ENCODE measurements at regions not wholly inside any gene's neighbourhood (a gene's known extent, or its start where the extent isn't known, plus 50 kb on each side); places are given as distances from the start of the nearest gene placed in this dataset.

DNA sequence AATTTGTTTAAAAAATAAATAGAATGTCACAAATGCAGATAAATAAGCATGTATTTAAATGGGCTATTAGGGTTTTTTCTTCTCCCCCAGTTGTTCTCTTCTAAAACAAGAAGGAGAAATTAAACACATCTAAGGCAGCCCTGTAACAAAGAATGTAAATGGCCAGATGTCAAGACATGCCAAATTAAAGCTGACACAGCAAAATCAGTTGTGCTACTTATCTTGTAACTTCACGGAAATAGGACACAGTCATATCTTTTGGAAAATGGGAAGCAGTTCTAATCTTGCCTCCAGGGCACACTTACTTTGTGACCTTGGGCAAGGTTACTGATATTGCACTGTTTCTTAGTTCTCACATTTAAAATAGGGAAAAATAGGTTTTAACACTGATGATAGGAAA, 200.1 kb upstream of the NRXN1 start:
- no peak overlapping the region for H3K4me2 ChIP-seq (ENCODE audit: low read length)
- no peak overlapping the region for H3K4ac ChIP-seq (ENCODE audit: low read depth, low read length)
- H3K4me3 ChIP-seq (ENCODE audit: low read depth, low read length): no peak overlapping the region
- peaks cover 0 to 1% of the 10 kb centered on the region in 2 experiments for H3K36me3 ChIP-seq (ENCODE audit: control insufficient read depth in 1 of 2, insufficient read depth in 2 of 2, low read length in 2 of 2)
- H2BK12ac ChIP-seq (ENCODE audit: low read length): no peak overlapping the region
- H3K9ac ChIP-seq (ENCODE audit: low read length): no peak overlapping the region
- H3K4me1 ChIP-seq (ENCODE audit: control insufficient read depth in 1 of 2, insufficient read depth in 2 of 2, low read length in 2 of 2): no peaks in the 10 kb centered on the region
- no peak overlapping the region for H3K23ac ChIP-seq (ENCODE audit: low read length)
- WGBS (ENCODE audit: extremely low coverage, insufficient coverage, insufficient read length): no CpG with 5 or more reads among the region's 1 CpG
- no peak for DNase-seq
- no peak overlapping the region for H4K12ac ChIP-seq (ENCODE audit: low read depth, low read length)
- no peaks in the 10 kb centered on the region for H3K79me2 ChIP-seq (ENCODE audit: control insufficient read depth, insufficient read depth, low read length, poor library complexity)
- H2AFZ ChIP-seq (ENCODE audit: insufficient read depth, low read length, poor library complexity): no peak overlapping the region
- H3K18ac ChIP-seq (ENCODE audit: low read length): no peak overlapping the region
- no peak overlapping the region for H3K14ac ChIP-seq (ENCODE audit: low read length)
- no peak overlapping the region for H2BK5ac ChIP-seq (ENCODE audit: low read depth, low read length, poor library complexity)
- H2AK5ac ChIP-seq (ENCODE audit: low read length): no peak overlapping the region
- H3K27ac ChIP-seq (ENCODE audit: low read depth, low read length): no peak overlapping the region
- no peaks in the 10 kb centered on the region for H3K79me1 ChIP-seq (ENCODE audit: low read length)
- H2BK120ac ChIP-seq (ENCODE audit: insufficient read depth, low read length, poor library complexity): no peak overlapping the region
- H3K9me3 ChIP-seq (ENCODE audit: insufficient read depth, low read depth, low read length): peaks cover 2% of the 10 kb centered on the region
- no peak overlapping the region for H4K91ac ChIP-seq (ENCODE audit: low read depth, low read length)
- H4K8ac ChIP-seq (ENCODE audit: low read depth, low read length): no peak overlapping the region
- no peaks in the 10 kb centered on the region for H3K27me3 ChIP-seq (ENCODE audit: insufficient read depth, low read length)

DNA sequence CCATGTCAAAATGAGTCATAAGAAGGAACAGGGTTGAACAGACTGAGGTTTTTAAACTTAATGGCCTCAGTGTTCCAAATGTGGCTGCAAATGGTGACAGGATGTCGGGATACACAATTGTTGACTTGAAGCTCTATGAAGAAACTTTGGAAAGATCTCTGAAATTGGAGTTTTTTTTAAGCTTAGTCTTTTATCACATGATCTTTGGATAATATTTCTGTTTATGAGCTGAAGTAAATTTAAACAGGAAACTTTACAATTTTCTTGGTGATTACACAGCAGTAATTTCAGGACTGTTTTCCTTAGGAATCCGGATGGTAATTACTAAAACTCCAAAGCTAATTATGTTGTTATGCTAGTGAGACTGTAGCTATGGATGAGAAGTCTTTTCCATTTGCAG, 199.1 kb upstream of the NRXN1 start:
- no peak overlapping the region for H3K4me2 ChIP-seq (ENCODE audit: low read length)
- H3K79me2 ChIP-seq (ENCODE audit: control insufficient read depth, insufficient read depth, low read length, poor library complexity): no peaks in the 10 kb centered on the region
- no peak overlapping the region for H4K8ac ChIP-seq (ENCODE audit: low read depth, low read length)
- H3K18ac ChIP-seq (ENCODE audit: low read length): no peak overlapping the region
- H3K14ac ChIP-seq (ENCODE audit: low read length): no peak overlapping the region
- no peak for DNase-seq
- no peaks in the 10 kb centered on the region for H3K79me1 ChIP-seq (ENCODE audit: low read length)
- no peak overlapping the region for H3K9ac ChIP-seq (ENCODE audit: low read length)
- H2AFZ ChIP-seq (ENCODE audit: insufficient read depth, low read length, poor library complexity): no peak overlapping the region
- H4K91ac ChIP-seq (ENCODE audit: low read depth, low read length): no peak overlapping the region
- H3K36me3 ChIP-seq (ENCODE audit: control insufficient read depth in 1 of 2, insufficient read depth in 2 of 2, low read length in 2 of 2): peaks cover 0 to 1% of the 10 kb centered on the region in 2 experiments
- H3K4me1 ChIP-seq (ENCODE audit: control insufficient read depth in 1 of 2, insufficient read depth in 2 of 2, low read length in 2 of 2): no peaks in the 10 kb centered on the region
- no peaks in the 10 kb centered on the region for H3K27me3 ChIP-seq (ENCODE audit: insufficient read depth, low read length)
- no peak overlapping the region for H3K27ac ChIP-seq (ENCODE audit: low read depth, low read length)
- H2BK12ac ChIP-seq (ENCODE audit: low read length): no peak overlapping the region
- H2BK5ac ChIP-seq (ENCODE audit: low read depth, low read length, poor library complexity): no peak overlapping the region
- peaks cover 2% of the 10 kb centered on the region for H3K9me3 ChIP-seq (ENCODE audit: insufficient read depth, low read depth, low read length)
- no peak overlapping the region for H4K12ac ChIP-seq (ENCODE audit: low read depth, low read length)
- no peak overlapping the region for H3K4ac ChIP-seq (ENCODE audit: low read depth, low read length)
- WGBS (ENCODE audit: extremely low coverage, insufficient coverage, insufficient read length): no CpG with 5 or more reads among the region's 2 CpGs
- H2AK5ac ChIP-seq (ENCODE audit: low read length): no peak overlapping the region
- H3K23ac ChIP-seq (ENCODE audit: low read length): no peak overlapping the region
- no peak overlapping the region for H3K4me3 ChIP-seq (ENCODE audit: low read depth, low read length)
- no peak overlapping the region for H2BK120ac ChIP-seq (ENCODE audit: insufficient read depth, low read length, poor library complexity)

DNA sequence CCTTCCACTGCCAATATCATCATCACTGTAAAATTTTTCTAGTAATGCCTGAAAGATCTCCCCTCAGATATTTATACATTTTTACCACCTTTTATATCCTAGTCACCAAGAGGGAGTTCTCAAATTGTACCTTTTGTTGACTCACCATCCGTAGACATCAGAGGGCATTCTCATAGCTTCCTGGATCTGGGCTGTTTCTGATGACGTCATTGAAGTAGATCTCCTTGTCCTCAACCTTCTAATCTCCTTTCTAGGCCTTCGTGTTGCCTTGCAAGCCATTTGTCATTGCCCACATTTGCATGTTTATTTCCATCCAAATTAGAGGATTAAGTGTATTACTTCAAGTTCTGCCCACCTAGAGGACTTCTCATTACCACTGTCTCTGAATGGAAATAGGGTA, 193.4 kb upstream of the NRXN1 start:
- H4K91ac ChIP-seq (ENCODE audit: low read depth, low read length): no peak overlapping the region
- H3K23ac ChIP-seq (ENCODE audit: low read length): no peak overlapping the region
- no peaks in the 10 kb centered on the region for H3K36me3 ChIP-seq (ENCODE audit: control insufficient read depth in 1 of 2, insufficient read depth in 2 of 2, low read length in 2 of 2)
- H3K27me3 ChIP-seq (ENCODE audit: insufficient read depth, low read length): no peaks in the 10 kb centered on the region
- H2AK5ac ChIP-seq (ENCODE audit: low read length): no peak overlapping the region
- no peak overlapping the region for H2BK12ac ChIP-seq (ENCODE audit: low read length)
- no peak overlapping the region for H3K27ac ChIP-seq (ENCODE audit: low read depth, low read length)
- H3K4me3 ChIP-seq (ENCODE audit: low read depth, low read length): no peak overlapping the region
- no peaks in the 10 kb centered on the region for H3K9me3 ChIP-seq (ENCODE audit: insufficient read depth, low read depth, low read length)
- no peak overlapping the region for H2BK120ac ChIP-seq (ENCODE audit: insufficient read depth, low read length, poor library complexity)
- H3K4me2 ChIP-seq (ENCODE audit: low read length): no peak overlapping the region
- H3K9ac ChIP-seq (ENCODE audit: low read length): no peak overlapping the region
- no peak overlapping the region for H3K18ac ChIP-seq (ENCODE audit: low read length)
- no peak overlapping the region for H4K12ac ChIP-seq (ENCODE audit: low read depth, low read length)
- no peak for DNase-seq
- WGBS (ENCODE audit: extremely low coverage, insufficient coverage, insufficient read length): no CpG with 5 or more reads among the region's 3 CpGs
- no peak overlapping the region for H2BK5ac ChIP-seq (ENCODE audit: low read depth, low read length, poor library complexity)
- H3K4ac ChIP-seq (ENCODE audit: low read depth, low read length): no peak overlapping the region
- H3K79me2 ChIP-seq (ENCODE audit: control insufficient read depth, insufficient read depth, low read length, poor library complexity): no peaks in the 10 kb centered on the region
- no peaks in the 10 kb centered on the region for H3K79me1 ChIP-seq (ENCODE audit: low read length)
- no peak overlapping the region for H2AFZ ChIP-seq (ENCODE audit: insufficient read depth, low read length, poor library complexity)
- no peak overlapping the region for H4K8ac ChIP-seq (ENCODE audit: low read depth, low read length)
- no peaks in the 10 kb centered on the region for H3K4me1 ChIP-seq (ENCODE audit: control insufficient read depth in 1 of 2, insufficient read depth in 2 of 2, low read length in 2 of 2)
- H3K14ac ChIP-seq (ENCODE audit: low read length): no peak overlapping the region

DNA sequence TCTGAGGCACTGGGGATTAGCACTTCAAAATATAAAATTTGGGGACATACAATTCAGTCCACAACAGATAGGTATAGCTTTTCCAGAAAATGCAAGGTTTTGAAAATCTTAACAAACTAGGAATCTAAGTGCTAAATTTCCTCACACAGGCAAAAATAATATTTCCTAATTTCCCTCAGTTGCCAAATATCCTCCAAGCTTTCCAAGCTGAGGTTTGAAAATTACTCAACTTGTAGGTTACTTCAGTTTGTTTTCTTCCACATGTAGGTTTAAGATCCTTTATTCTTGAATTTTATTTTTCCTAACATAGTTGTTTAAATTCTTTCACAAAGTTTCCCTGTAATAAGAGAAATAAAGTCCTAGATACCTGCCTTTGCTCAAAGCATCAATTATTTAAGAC, 192.9 kb upstream of the NRXN1 start:
- Histone ChIP-seq H4K91ac (ENCODE audit: low read depth, low read length) (no peak overlapping the region), H2BK12ac (ENCODE audit: low read length) (no peak overlapping the region), H3K4me2 (ENCODE audit: low read length) (no peak overlapping the region), H3K4ac (ENCODE audit: low read depth, low read length) (no peak overlapping the region), H3K36me3 (ENCODE audit: control insufficient read depth in 1 of 2, insufficient read depth in 2 of 2, low read length in 2 of 2) (no peaks in the 10 kb centered on the region), H3K18ac (ENCODE audit: low read length) (no peak overlapping the region), H2AFZ (ENCODE audit: insufficient read depth, low read length, poor library complexity) (no peak overlapping the region), H3K27ac (ENCODE audit: low read depth, low read length) (no peak overlapping the region), H2BK120ac (ENCODE audit: insufficient read depth, low read length, poor library complexity) (no peak overlapping the region), H4K12ac (ENCODE audit: low read depth, low read length) (no peak overlapping the region), H2AK5ac (ENCODE audit: low read length) (no peak overlapping the region), H3K27me3 (ENCODE audit: insufficient read depth, low read length) (no peaks in the 10 kb centered on the region), H3K23ac (ENCODE audit: low read length) (no peak overlapping the region), H3K4me3 (ENCODE audit: low read depth, low read length) (no peak overlapping the region), H3K9me3 (ENCODE audit: insufficient read depth, low read depth, low read length) (no peaks in the 10 kb centered on the region), H3K79me1 (ENCODE audit: low read length) (no peaks in the 10 kb centered on the region), H4K8ac (ENCODE audit: low read depth, low read length) (no peak overlapping the region), H3K14ac (ENCODE audit: low read length) (no peak overlapping the region), H3K4me1 (ENCODE audit: control insufficient read depth in 1 of 2, insufficient read depth in 2 of 2, low read length in 2 of 2) (no peaks in the 10 kb centered on the region), H3K9ac (ENCODE audit: low read length) (no peak overlapping the region), H2BK5ac (ENCODE audit: low read depth, low read length, poor library complexity) (no peak overlapping the region), H3K79me2 (ENCODE audit: control insufficient read depth, insufficient read depth, low read length, poor library complexity) (no peaks in the 10 kb centered on the region)
- no peak for DNase-seq

All from trophoblast cell (in vitro differentiated cells and primary cell).